Limb (tissue), 2 donors: ENCODE measurements at regions not wholly inside any gene's neighbourhood (a gene's known extent, or its start where the extent isn't known, plus 50 kb on each side); places are given as distances from the start of the nearest gene placed in this dataset.
"Not testable (repeated sequence)": the region's sequence is repeated elsewhere in the genome, so short reads cannot be mapped to it uniquely, and the experiment has no call there.

ENCODE experiments used
- DNase-seq, 2 donors: peaks; one replicate each; pipeline ENCODE4 v3.0.0-alpha.2; 2016; ENCODE audit errors: extremely low spot score in 2 of 2

GRCh38 chrX:34275699-34276098, 143.6 kb upstream of the FAM47A start:
- no peak for DNase-seq

- DNase-seq, result no peak
Measured at GRCh38 chrX:34270434-34270833, 138.3 kb upstream of the FAM47A start.

- no peak for DNase-seq
Measured at GRCh38 chrX:34238896-34239295, 106.8 kb upstream of the FAM47A start.

GRCh38 chrX:34230156-34230555, 98.0 kb upstream of the FAM47A start:
- DNase-seq, result not testable (repeated sequence)

GRCh38 chrX:34227804-34228203, 95.7 kb upstream of the FAM47A start:
- DNase-seq, result no peak

- no peak for DNase-seq
Measured at GRCh38 chrX:34223574-34223973, 91.5 kb upstream of the FAM47A start.

GRCh38 chrX:34218063-34218462, 85.9 kb upstream of the FAM47A start:
- DNase-seq, result no peak

- DNase-seq, result no peak
Measured at GRCh38 chrX:34197946-34198345, 65.8 kb upstream of the FAM47A start.
